K562 (cell line): ENCODE measurements at regions not wholly inside any gene's neighbourhood (a gene's known extent, or its start where the extent isn't known, plus 50 kb on each side); places are given as distances from the start of the nearest gene placed in this dataset.

Source experiments
- ATAC-seq: fragments of 200-7000 bp; cut with Tn5 transposase; 3 replicates; pipeline ENCODE4 v1.9.1; 2020; ENCODE audit warnings: moderate library complexity
- BruUV-seq: library from RNA; stranded (reverse); fragments of 400-500 nt; replicated peaks from 2 replicates; lab custom pipeline; 2021; lab: Mats Ljungman, UMichigan
- CTCF ChIA-PET: fragments of 300-600 bp; formaldehyde crosslinking; extraction: SDS; loops from one replicate; lab custom pipeline; 2021; ENCODE audit warnings: low intra/inter-chr PET ratio; lab: Yijun Ruan, JAX
- POLR2A ChIA-PET: fragments of 300-600, 350-650 bp; sonication (Branson Sonifier 250); formaldehyde crosslinking; extraction: SDS; loops from one replicate; lab custom pipeline; 2021; ENCODE audit warnings: antibody characterized with exemption, inconsistent platforms; lab: Yijun Ruan, JAX
- DNase-seq, 4 experiments: peaks; one replicate each; pipeline versions ENCODE4 v3.0.0 to v3.0.0-alpha.2; 2011 to 2018; ENCODE audit warnings: low spot score in 3 of 4, mixed read lengths in 3 of 4; ENCODE audit errors: extremely low read depth in 1 of 4
- FAIRE-seq: peaks from 2 replicates; lab custom pipeline; 2011; peaks lifted over from hg19 to GRCh38; lab: Jason Lieb, UNC
- H2AFZ ChIP-seq: 2 replicates; pipeline ENCODE4 v1.6.0; 2011; ENCODE audit warnings: low read depth, low read length, control low read depth, inconsistent platforms
- H3K27ac ChIP-seq: fragments of 200-600 bp; 3 replicates; pipeline ENCODE4 v1.8.0; 2011; ENCODE audit warnings: low read depth, mild to moderate bottlenecking, control low read depth, inconsistent platforms, low read length, moderate library complexity, mixed read lengths; ENCODE audit errors: extremely low read depth
- H3K27me3 ChIP-seq, 2 experiments: fragments of 300-600 bp in 1 of 2; 2 replicates in 1 of 2; 3 replicates in 1 of 2; pipeline versions ENCODE4 v1.6.0 to v1.8.0; 2011; ENCODE audit warnings: inconsistent platforms in 2 of 2, low read length in 2 of 2, mild to moderate bottlenecking in 1 of 2, mixed read lengths in 1 of 2, moderate library complexity in 1 of 2; ENCODE audit not compliant: control insufficient read depth in 2 of 2, insufficient read depth in 2 of 2
- H3K36me3 ChIP-seq: fragments of 300-600 bp; 3 replicates; pipeline ENCODE4 v1.8.0; 2011; ENCODE audit warnings: mild to moderate bottlenecking, low read length, inconsistent platforms; ENCODE audit not compliant: control insufficient read depth, insufficient read depth
- H3K4me1 ChIP-seq, 2 experiments: fragments of 200-600 bp in 1 of 2; replicated peaks in 1 of 2; 2 replicates in 1 of 2; 3 replicates in 1 of 2; pipeline versions ENCODE4 v1.5.1 to v1.8.0; 2011; ENCODE audit warnings: inconsistent platforms in 2 of 2, low read length in 2 of 2, mild to moderate bottlenecking in 1 of 2, mixed read lengths in 1 of 2, moderate library complexity in 1 of 2; ENCODE audit not compliant: control insufficient read depth in 2 of 2, insufficient read depth in 2 of 2
- H3K4me2 ChIP-seq: 2 replicates; pipeline ENCODE4 v1.6.1; 2011; ENCODE audit warnings: low read length, control low read depth, inconsistent platforms, mixed read lengths; ENCODE audit not compliant: insufficient read depth
- H3K4me3 ChIP-seq: fragments of 200-600 bp; sonication (generic), shearing (Covaris generic); 2 replicates; pipeline ENCODE4 v1.5.1; 2016; ENCODE audit warnings: control low read depth, inconsistent platforms
- H3K79me2 ChIP-seq: fragments of 200-600 bp; 3 replicates; pipeline ENCODE4 v1.8.0; 2011; ENCODE audit warnings: low read length, inconsistent platforms; ENCODE audit not compliant: control insufficient read depth, insufficient read depth
- H3K9ac ChIP-seq, 2 experiments: 2 replicates each; pipeline versions ENCODE4 v1.6.0 to v1.6.1; 2011; ENCODE audit warnings: low read depth in 2 of 2, low read length in 2 of 2, control low read depth in 1 of 2, inconsistent platforms in 1 of 2, mild to moderate bottlenecking in 1 of 2, mixed read lengths in 1 of 2; ENCODE audit not compliant: insufficient read depth in 1 of 2
- H3K9me1 ChIP-seq: one replicate; pipeline ENCODE4 v1.6.0; 2011; ENCODE audit warnings: inconsistent platforms, mild to moderate bottlenecking, low read length, moderate library complexity; ENCODE audit not compliant: control insufficient read depth, insufficient read depth
- H3K9me3 ChIP-seq: replicated peaks from 2 replicates; pipeline ENCODE4 v1.5.1; 2011; ENCODE audit warnings: low read depth, low read length, inconsistent platforms; ENCODE audit not compliant: control insufficient read depth, insufficient read depth
- H4K20me1 ChIP-seq: replicated peaks from 2 replicates; pipeline ENCODE4 v1.6.1; 2011; ENCODE audit warnings: low read length, inconsistent platforms, mixed read lengths; ENCODE audit not compliant: control insufficient read depth, insufficient read depth
- ATF7 ChIP-seq: fragments of 450-650 bp; IDR thresholded peaks from 2 replicates; pipeline ENCODE4 v1.7.1; 2014; ENCODE audit warnings: mild to moderate bottlenecking, moderate library complexity
- BRD4 ChIP-seq: fragments of 200-600 bp; sonication (generic); IDR thresholded peaks from 2 replicates; pipeline ENCODE4 v1.6.1; 2017; ENCODE audit warnings: inconsistent platforms
- CREB1 ChIP-seq, 2 experiments: sonication (generic) in 1 of 2; formaldehyde crosslinking in 1 of 2; IDR thresholded peaks; 2 replicates each; pipeline versions ENCODE4 v1.6.1 to v1.8.0; 2012 to 2022; ENCODE audit warnings: inconsistent platforms in 1 of 2, mild to moderate bottlenecking in 1 of 2, missing genetic modification reagents in 1 of 2, moderate library complexity in 1 of 2
- EP400 ChIP-seq: fragments of 450-650 bp; IDR thresholded peaks from 2 replicates; pipeline ENCODE4 v1.6.1; 2017; ENCODE audit warnings: antibody characterized with exemption, mild to moderate bottlenecking, moderate library complexity
- HDAC2 ChIP-seq: fragments of 450-650 bp; IDR thresholded peaks from 2 replicates; pipeline ENCODE4 v1.6.1; 2016; ENCODE audit warnings: mild to moderate bottlenecking
- HLTF ChIP-seq: fragments of 450-650 bp; IDR thresholded peaks from 2 replicates; pipeline ENCODE4 v1.6.1; 2016
- ILF3 ChIP-seq: fragments of 450-650 bp; IDR thresholded peaks from 2 replicates; pipeline ENCODE4 v1.6.1; 2018; ENCODE audit warnings: antibody characterized with exemption, mild to moderate bottlenecking, moderate library complexity, borderline replicate concordance
- NCOA4 ChIP-seq: fragments of 450-650 bp; IDR thresholded peaks from 2 replicates; pipeline ENCODE4 v1.6.1; 2018; ENCODE audit warnings: mild to moderate bottlenecking; ENCODE audit not compliant: partially characterized antibody
- NCOR1 ChIP-seq: fragments of 450-650 bp; IDR thresholded peaks from 2 replicates; pipeline ENCODE4 v1.6.1; 2016; ENCODE audit warnings: mild to moderate bottlenecking, moderate library complexity
- OTX1 ChIP-seq: fragments of 450-650 bp; formaldehyde crosslinking; IDR thresholded peaks from 2 replicates; pipeline ENCODE4 v1.4.0; 2022; ENCODE audit warnings: mild to moderate bottlenecking
- PTTG1 ChIP-seq: fragments of 450-650 bp; IDR thresholded peaks from 2 replicates; pipeline ENCODE4 v1.6.1; 2016; ENCODE audit warnings: low read depth, mild to moderate bottlenecking, missing genetic modification characterization, missing compliant biosample characterization
- RBM14 ChIP-seq: fragments of 200-400 bp; formaldehyde crosslinking; IDR thresholded peaks from 2 replicates; pipeline ENCODE4 v1.6.1; 2018; ENCODE audit warnings: low read depth, mild to moderate bottlenecking, low read length, moderate library complexity, borderline replicate concordance; ENCODE audit not compliant: insufficient read depth
- RFX7 ChIP-seq: fragments of 250-450 bp; sonication (Bioruptor Pico); IDR thresholded peaks from 2 replicates; pipeline ENCODE4 v1.5.1; 2021; ENCODE audit warnings: mild to moderate bottlenecking
- TCF7L2 ChIP-seq: fragments of 150-350 bp; IDR thresholded peaks from 2 replicates; pipeline ENCODE4 v1.6.1; 2016; ENCODE audit warnings: low read depth, mild to moderate bottlenecking, low read length, moderate library complexity
- TGIF2 ChIP-seq: sonication (generic); formaldehyde crosslinking; IDR thresholded peaks from 2 replicates; pipeline ENCODE4 v1.8.1; 2022; ENCODE audit warnings: mild to moderate bottlenecking, missing genetic modification reagents, moderate library complexity
- WHSC1 ChIP-seq: IDR thresholded peaks from one replicate; pipeline ENCODE4 v1.6.1; 2012; ENCODE audit warnings: low read length, control low read depth, inconsistent platforms
- ZNF124 ChIP-seq: sonication (generic); formaldehyde crosslinking; IDR thresholded peaks from 2 replicates; pipeline ENCODE4 v1.8.1; 2022; ENCODE audit warnings: missing genetic modification reagents
- ZNF197 ChIP-seq: fragments of 200-800 bp; sonication (Bioruptor generic); IDR thresholded peaks from 2 replicates; pipeline ENCODE4 v1.6.1; 2016; ENCODE audit warnings: low read depth, missing genetic modification characterization, missing compliant biosample characterization
- ZNF24 ChIP-seq: fragments of 450-650 bp; IDR thresholded peaks from 2 replicates; pipeline ENCODE4 v1.6.1; 2016
- ZNF408 ChIP-seq: fragments of 250-450 bp; sonication (Bioruptor Pico); IDR thresholded peaks from 2 replicates; pipeline ENCODE4 v1.4.0; 2020; ENCODE audit warnings: low read depth, mild to moderate bottlenecking, moderate library complexity
- WGBS: fragments of 100-300 bp; shearing (Covaris generic); methylation state at CpG from one replicate; pipeline ENCODE4 v1.1.6; 2016; ENCODE audit warnings: low coverage, mixed read lengths; ENCODE audit not compliant: insufficient coverage; ENCODE audit errors: missing lambda C conversion rate; 5-methylcytosine and 5-hydroxymethylcytosine counted together
- in situ Hi-C: fragments of 300-500 bp; cut with MboI; formaldehyde crosslinking; loops from 4 replicates; pipeline ENCODE4 v1.15.0; 2018; ENCODE audit warnings: inconsistent platforms, mixed read lengths
- intact Hi-C: fragments of 100-400 bp; cut with micrococcal nuclease; formaldehyde crosslinking; loops from 2 replicates; pipeline ENCODE4 v1.14.2; 2022
- TF ChIP-seq, protein P1 (sequence below), 2 experiments: fragments of 450-650 bp; IDR thresholded peaks; 2 replicates each; pipeline ENCODE4 v1.6.1; 2016
- TF ChIP-seq, protein P2 (sequence below): sonication (generic); formaldehyde crosslinking; IDR thresholded peaks from 2 replicates; pipeline ENCODE4 v1.8.0; 2022; ENCODE audit warnings: missing genetic modification reagents, mild to moderate bottlenecking, moderate library complexity, borderline replicate concordance

DNA sequence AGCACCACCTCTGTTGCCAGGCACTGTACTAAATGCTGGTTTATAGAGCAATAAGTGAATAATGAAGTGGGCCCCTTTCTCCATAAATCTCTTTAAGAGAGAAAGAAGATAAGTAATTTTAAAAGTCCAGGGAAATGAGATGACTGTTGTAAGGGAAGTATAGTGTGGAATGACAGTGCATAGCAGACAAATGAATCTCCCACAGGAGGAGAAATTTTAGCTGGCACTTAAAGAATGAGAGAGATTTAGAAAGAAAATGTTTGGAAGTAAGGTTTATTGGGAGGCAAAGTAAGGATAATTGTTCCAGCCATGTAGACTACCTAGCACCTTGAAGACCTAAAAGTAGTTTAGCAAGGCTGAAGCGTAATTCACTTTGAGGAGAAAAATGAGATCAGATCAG lies 1081.1 kb upstream of the PABPC4L start (continued):
- TF ChIP-seq EP400 (no peak), TGIF2 (CRISPR knock-in tag) (no peak), PTTG1 (tag) (no peak), NCOA4 (no peak), RFX7 (no peak), HDAC2 (no peak), WHSC1 (no peak), RBM14 (no peak), ZNF197 (CRISPR knock-in tag) (no peak), ZNF408 (no peak), HLTF (no peak)
- TF ChIP-seq, protein P1, sequence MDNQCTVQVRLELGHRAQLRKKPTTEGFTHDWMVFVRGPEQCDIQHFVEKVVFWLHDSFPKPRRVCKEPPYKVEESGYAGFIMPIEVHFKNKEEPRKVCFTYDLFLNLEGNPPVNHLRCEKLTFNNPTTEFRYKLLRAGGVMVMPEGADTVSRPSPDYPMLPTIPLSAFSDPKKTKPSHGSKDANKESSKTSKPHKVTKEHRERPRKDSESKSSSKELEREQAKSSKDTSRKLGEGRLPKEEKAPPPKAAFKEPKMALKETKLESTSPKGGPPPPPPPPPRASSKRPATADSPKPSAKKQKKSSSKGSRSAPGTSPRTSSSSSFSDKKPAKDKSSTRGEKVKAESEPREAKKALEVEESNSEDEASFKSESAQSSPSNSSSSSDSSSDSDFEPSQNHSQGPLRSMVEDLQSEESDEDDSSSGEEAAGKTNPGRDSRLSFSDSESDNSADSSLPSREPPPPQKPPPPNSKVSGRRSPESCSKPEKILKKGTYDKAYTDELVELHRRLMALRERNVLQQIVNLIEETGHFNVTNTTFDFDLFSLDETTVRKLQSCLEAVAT (IDR thresholded peaks at IDR 0.05), result no peak

DNA sequence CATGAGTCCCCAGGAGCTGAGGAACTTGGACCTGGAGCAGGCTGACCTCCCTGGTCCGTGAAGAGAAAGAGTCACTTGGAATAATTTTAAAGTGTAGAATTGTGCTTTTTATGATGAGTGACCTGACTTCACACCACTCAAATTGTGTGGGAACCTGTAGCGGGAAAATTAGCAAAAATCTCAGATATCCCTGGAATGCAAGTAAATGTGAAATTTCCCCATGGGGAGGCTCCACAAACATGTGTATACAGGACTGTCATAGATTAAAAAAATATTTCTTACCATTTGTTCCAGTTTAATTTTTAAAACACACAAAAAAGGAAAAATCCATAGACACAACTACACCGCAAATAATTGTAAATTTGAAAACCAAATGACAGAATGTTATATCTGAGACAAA lies 1079.6 kb upstream of the PABPC4L start:
- FAIRE-seq (no peak), ATAC-seq (no peak), DNase-seq (no peak)
- no peaks in the 10 kb centered on the region for H3K4me1 ChIP-seq
- no peaks in the 10 kb centered on the region for H3K79me2 ChIP-seq
- intact Hi-C loops (no loop called here), in situ Hi-C loops (no loop called here)
- POLR2A ChIA-PET, result no interaction called here
- H4K20me1 ChIP-seq, result no peaks in the 10 kb centered on the region
- no peaks in the 10 kb centered on the region for H3K36me3 ChIP-seq
- WGBS, result 2% methylated on average over 3 of the region's 3 CpGs
- H3K27me3 ChIP-seq, result no peaks in the 10 kb centered on the region
- no peak overlapping the region for H3K27ac ChIP-seq
- no peak overlapping the region for H2AFZ ChIP-seq
- no peaks in the 10 kb centered on the region for H3K9me1 ChIP-seq
- H3K4me3 ChIP-seq, result no peak overlapping the region
- no peaks in the 10 kb centered on the region for H3K9me3 ChIP-seq
- BruUV-seq, result no TSS peak
- no peak overlapping the region for H3K4me2 ChIP-seq
- CTCF ChIA-PET, result no interaction called here
- H3K9ac ChIP-seq, result no peak overlapping the region
- TF ChIP-seq NCOA4, result no peak
- TF ChIP-seq ATF7, result no peak
- TF ChIP-seq TCF7L2, result no peak
- no peak for TF ChIP-seq NCOR1
- no peak for TF ChIP-seq OTX1 (CRISPR knock-in tag)
- TF ChIP-seq CREB1 (IDR thresholded peaks at IDR 0.05), result no peak
- no peak for TF ChIP-seq CREB1 (CRISPR knock-in tag; IDR thresholded peaks at IDR 0.05)
- TF ChIP-seq ILF3, result no peak
- TF ChIP-seq ZNF124 (CRISPR knock-in tag), result no peak
- TF ChIP-seq, protein P2, sequence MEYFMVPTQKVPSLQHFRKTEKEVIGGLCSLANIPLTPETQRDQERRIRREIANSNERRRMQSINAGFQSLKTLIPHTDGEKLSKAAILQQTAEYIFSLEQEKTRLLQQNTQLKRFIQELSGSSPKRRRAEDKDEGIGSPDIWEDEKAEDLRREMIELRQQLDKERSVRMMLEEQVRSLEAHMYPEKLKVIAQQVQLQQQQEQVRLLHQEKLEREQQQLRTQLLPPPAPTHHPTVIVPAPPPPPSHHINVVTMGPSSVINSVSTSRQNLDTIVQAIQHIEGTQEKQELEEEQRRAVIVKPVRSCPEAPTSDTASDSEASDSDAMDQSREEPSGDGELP (CRISPR knock-in tag), result no peak
- TF ChIP-seq BRD4, result no peak
- TF ChIP-seq ZNF408, result no peak
- TF ChIP-seq ZNF24, result no peak
